ENCODE measurements at regions not wholly inside any gene's neighbourhood (a gene's known extent, or its start where the extent isn't known, plus 50 kb on each side); places are given as distances from the start of the nearest gene placed in this dataset.

GRCh38 chr13:102965802-102966201 is 100.4 kb downstream of the SLC10A2 start:
- TF ChIP-seq CTCF (IDR thresholded peaks at IDR 0.05; ENCODE audit: low read length) = no peak
- TF ChIP-seq EZH2 (IDR thresholded peaks at IDR 0.05; ENCODE audit: borderline replicate concordance, low read length) = no peak

All from OCI-LY1 (cell line).